Fibroblast of lung (primary cell): ENCODE measurements at regions not wholly inside any gene's neighbourhood (a gene's known extent, or its start where the extent isn't known, plus 50 kb on each side); places are given as distances from the start of the nearest gene placed in this dataset.

Experiments used
- DNase-seq, 2 donors: peaks; one replicate each; pipeline versions ENCODE4 v3.0.0 to v3.0.0-alpha.2; 2010; ENCODE audit warnings: low read depth in 2 of 2
- H2AFZ ChIP-seq: 2 replicates; pipeline ENCODE4 v1.5.1; 2012; ENCODE audit warnings: low read length, control low read depth, inconsistent platforms
- H3K27ac ChIP-seq: 2 replicates; pipeline ENCODE4 v1.5.1; 2011; ENCODE audit warnings: low read length, control low read depth; ENCODE audit not compliant: insufficient read depth
- H3K27me3 ChIP-seq: 2 replicates; pipeline ENCODE4 v1.5.1; 2011; ENCODE audit warnings: mild to moderate bottlenecking, low read length; ENCODE audit not compliant: control insufficient read depth, insufficient read depth
- H3K36me3 ChIP-seq: 2 replicates; pipeline ENCODE4 v1.5.1; 2011; ENCODE audit warnings: low read length; ENCODE audit not compliant: control insufficient read depth, insufficient read depth
- H3K4me1 ChIP-seq: 2 replicates; pipeline ENCODE4 v1.5.1; 2011; ENCODE audit warnings: low read length; ENCODE audit not compliant: control insufficient read depth, insufficient read depth; ENCODE audit errors: extremely low read depth
- H3K4me2 ChIP-seq: 2 replicates; pipeline ENCODE4 v1.5.1; 2011; ENCODE audit warnings: low read length, control low read depth; ENCODE audit not compliant: insufficient read depth; ENCODE audit errors: extremely low read depth
- H3K4me3 ChIP-seq, 4 experiments: fragments of 200-600 bp in 1 of 4; sonication (generic) in 1 of 4; replicated peaks in 1 of 4; 2 replicates each; pipeline ENCODE4 v1.5.1; 2011 to 2016; ENCODE audit warnings: low read length in 4 of 4, low read depth in 3 of 4, mild to moderate bottlenecking in 3 of 4, control low read depth in 2 of 4, inconsistent platforms in 1 of 4, mixed read lengths in 1 of 4; ENCODE audit not compliant: insufficient read depth in 1 of 4; ENCODE audit errors: control extremely low read depth in 1 of 4
- H3K79me2 ChIP-seq: 2 replicates; pipeline ENCODE4 v1.5.1; 2012; ENCODE audit warnings: mild to moderate bottlenecking, low read length, inconsistent platforms; ENCODE audit not compliant: control insufficient read depth, insufficient read depth
- H3K9ac ChIP-seq: 2 replicates; pipeline ENCODE4 v1.5.1; 2011; ENCODE audit warnings: mild to moderate bottlenecking, low read length, control low read depth; ENCODE audit not compliant: insufficient read depth
- H3K9me3 ChIP-seq: 2 replicates; pipeline ENCODE4 v1.5.1; 2012; ENCODE audit warnings: low read depth, low read length; ENCODE audit not compliant: control insufficient read depth, insufficient read depth
- H4K20me1 ChIP-seq: 2 replicates; pipeline ENCODE4 v1.5.1; 2011; ENCODE audit warnings: low read length; ENCODE audit not compliant: control insufficient read depth, insufficient read depth; ENCODE audit errors: extremely low read depth
- EZH2 ChIP-seq: IDR thresholded peaks from 2 replicates; pipeline ENCODE4 v1.5.1; 2012; ENCODE audit warnings: low read length, control low read depth, mild to moderate bottlenecking; ENCODE audit errors: missing control alignments
- TF ChIP-seq, protein P1 (sequence below), 2 donors: IDR thresholded peaks in 1 of 2; conservative IDR thresholded peaks in 1 of 2; 1 replicate in 1 of 2; 2 replicates in 1 of 2; pipeline ENCODE4 v1.5.1; 2011 to 2012; ENCODE audit warnings: low read length in 2 of 2, control low read depth in 1 of 2, inconsistent platforms in 1 of 2, low read depth in 1 of 2, mild to moderate bottlenecking in 1 of 2

DNA sequence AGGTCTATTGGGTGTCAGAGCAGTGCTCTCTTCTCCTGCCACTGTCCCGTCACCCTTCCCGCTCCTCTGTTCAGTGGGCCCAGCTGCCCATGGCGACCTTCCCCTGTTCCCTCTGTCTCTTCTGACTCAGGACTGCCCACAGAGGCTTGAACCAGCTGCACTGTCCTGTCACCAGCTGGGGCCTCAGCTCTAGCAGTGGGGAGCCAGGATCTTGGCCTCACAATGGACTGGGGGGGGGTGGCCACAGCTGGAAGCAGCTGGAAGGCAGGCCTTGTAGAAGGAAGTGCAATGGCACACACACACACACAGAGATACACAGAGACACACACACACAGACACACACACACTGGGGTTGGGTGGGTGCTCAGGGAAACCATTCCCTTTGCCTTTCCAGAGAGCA is 114.0 kb upstream of the PJA1 start:
- no peak overlapping the region for H3K27ac ChIP-seq
- H2AFZ ChIP-seq: no peak overlapping the region
- TF ChIP-seq EZH2: no peak
- TF ChIP-seq, protein P1, sequence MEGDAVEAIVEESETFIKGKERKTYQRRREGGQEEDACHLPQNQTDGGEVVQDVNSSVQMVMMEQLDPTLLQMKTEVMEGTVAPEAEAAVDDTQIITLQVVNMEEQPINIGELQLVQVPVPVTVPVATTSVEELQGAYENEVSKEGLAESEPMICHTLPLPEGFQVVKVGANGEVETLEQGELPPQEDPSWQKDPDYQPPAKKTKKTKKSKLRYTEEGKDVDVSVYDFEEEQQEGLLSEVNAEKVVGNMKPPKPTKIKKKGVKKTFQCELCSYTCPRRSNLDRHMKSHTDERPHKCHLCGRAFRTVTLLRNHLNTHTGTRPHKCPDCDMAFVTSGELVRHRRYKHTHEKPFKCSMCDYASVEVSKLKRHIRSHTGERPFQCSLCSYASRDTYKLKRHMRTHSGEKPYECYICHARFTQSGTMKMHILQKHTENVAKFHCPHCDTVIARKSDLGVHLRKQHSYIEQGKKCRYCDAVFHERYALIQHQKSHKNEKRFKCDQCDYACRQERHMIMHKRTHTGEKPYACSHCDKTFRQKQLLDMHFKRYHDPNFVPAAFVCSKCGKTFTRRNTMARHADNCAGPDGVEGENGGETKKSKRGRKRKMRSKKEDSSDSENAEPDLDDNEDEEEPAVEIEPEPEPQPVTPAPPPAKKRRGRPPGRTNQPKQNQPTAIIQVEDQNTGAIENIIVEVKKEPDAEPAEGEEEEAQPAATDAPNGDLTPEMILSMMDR (conservative IDR thresholded peaks at IDR 0.05 in 1 of 2, IDR thresholded peaks at IDR 0.05 in 1 of 2; ENCODE audit: low read depth in 1 of 2, low read length in 2 of 2): no peak
- no peaks in the 10 kb centered on the region for H3K79me2 ChIP-seq
- H3K27me3 ChIP-seq: peaks cover 6% of the 10 kb centered on the region
- H3K4me2 ChIP-seq: no peak overlapping the region
- no peaks in the 10 kb centered on the region for H3K9me3 ChIP-seq
- H3K4me3 ChIP-seq: no peak overlapping the region
- no peak for DNase-seq
- no peaks in the 10 kb centered on the region for H4K20me1 ChIP-seq
- H3K4me1 ChIP-seq: no peaks in the 10 kb centered on the region
- H3K36me3 ChIP-seq: no peaks in the 10 kb centered on the region
- H3K9ac ChIP-seq: no peak overlapping the region

DNA sequence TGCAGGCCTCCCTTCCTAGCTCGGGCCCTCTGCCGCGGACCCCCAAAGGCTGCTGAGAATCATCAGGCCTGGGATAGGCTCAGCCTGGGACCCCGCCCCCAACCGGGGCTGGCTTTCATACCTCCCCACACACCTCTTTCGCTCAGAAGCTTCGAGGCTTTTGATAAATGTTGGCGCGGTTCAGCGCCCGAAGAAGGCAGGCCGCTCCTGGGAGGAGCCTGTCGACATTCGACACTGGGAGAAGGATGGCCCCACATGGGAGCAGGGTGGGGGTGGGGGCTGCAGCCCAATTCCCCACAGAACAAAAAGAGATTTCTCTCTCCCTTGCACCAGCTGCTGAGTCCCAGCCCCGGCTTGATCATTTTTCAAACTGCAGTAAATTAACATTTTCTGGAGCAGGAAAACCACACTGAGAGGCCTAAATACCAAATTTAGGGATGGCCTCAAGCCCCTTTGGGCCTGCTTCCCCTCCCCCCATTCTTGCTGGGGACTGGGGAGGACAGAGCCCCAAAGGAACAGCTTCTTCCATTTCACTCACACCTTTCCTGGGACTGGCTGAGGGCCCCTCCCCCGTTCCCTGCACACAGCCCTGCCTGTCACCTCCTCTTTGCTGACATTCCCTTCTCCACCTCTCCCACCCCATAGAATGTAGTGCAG is 112.9 kb upstream of the PJA1 start:
- Histone ChIP-seq H3K4me1 (no peaks in the 10 kb centered on the region), H4K20me1 (no peaks in the 10 kb centered on the region), H3K9me3 (no peaks in the 10 kb centered on the region), H3K36me3 (no peaks in the 10 kb centered on the region), H3K9ac (no peak overlapping the region), H3K79me2 (no peaks in the 10 kb centered on the region), H3K4me2 (no peak overlapping the region), H3K27me3 (peaks cover 9% of the 10 kb centered on the region), H2AFZ (no peak overlapping the region), H3K4me3 (no peak overlapping the region), H3K27ac (no peak overlapping the region)
- DNase-seq: no peak
- TF ChIP-seq, protein P1 (conservative IDR thresholded peaks at IDR 0.05 in 1 of 2, IDR thresholded peaks at IDR 0.05 in 1 of 2; ENCODE audit: low read depth in 1 of 2, low read length in 2 of 2): no peak
- no peak for TF ChIP-seq EZH2

DNA sequence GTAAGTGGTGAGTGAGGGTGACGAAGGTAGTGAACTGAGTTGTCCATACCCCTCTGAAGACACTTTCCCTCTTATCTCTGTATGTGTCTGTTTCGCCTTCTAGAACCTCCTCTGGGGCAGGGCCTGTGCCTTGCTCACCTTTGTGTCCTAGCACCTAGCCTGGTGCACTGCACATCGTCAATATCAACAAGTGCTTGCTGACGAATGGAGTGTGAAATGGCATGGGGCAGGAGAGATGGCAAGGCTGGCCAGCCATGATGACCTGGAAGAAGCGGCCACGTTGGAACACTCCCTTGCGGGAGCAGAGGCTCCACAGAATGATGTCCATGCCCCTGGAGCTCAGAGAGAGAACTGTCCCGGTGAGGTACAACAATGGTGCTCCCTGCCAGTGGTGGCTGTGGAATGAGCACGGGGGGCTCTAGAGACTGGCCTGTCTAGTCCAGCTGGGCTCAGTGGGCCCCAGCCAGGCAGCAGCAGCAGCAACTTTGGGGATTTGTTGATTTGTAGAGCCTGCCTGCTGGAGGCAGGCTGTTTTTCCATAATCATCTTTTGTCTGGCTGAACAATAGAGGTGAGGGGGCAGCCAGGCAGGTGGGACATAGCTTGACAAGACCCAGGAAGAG is 112.2 kb upstream of the PJA1 start:
- no peak overlapping the region for H3K27ac ChIP-seq
- no peaks in the 10 kb centered on the region for H3K9me3 ChIP-seq
- H3K27me3 ChIP-seq: peaks cover 9% of the 10 kb centered on the region
- no peaks in the 10 kb centered on the region for H4K20me1 ChIP-seq
- no peaks in the 10 kb centered on the region for H3K79me2 ChIP-seq
- H3K4me2 ChIP-seq: no peak overlapping the region
- no peak overlapping the region for H3K9ac ChIP-seq
- no peak overlapping the region for H2AFZ ChIP-seq
- no peak overlapping the region for H3K4me3 ChIP-seq
- no peaks in the 10 kb centered on the region for H3K36me3 ChIP-seq
- DNase-seq: no peak
- H3K4me1 ChIP-seq: no peaks in the 10 kb centered on the region
- TF ChIP-seq, protein P1 (conservative IDR thresholded peaks at IDR 0.05 in 1 of 2, IDR thresholded peaks at IDR 0.05 in 1 of 2; ENCODE audit: low read depth in 1 of 2, low read length in 2 of 2): no peak
- TF ChIP-seq EZH2: no peak
